Esophagus squamous epithelium (tissue), 4 donors: ENCODE measurements at regions not wholly inside any gene's neighbourhood (a gene's known extent, or its start where the extent isn't known, plus 50 kb on each side); places are given as distances from the start of the nearest gene placed in this dataset.

Experiments used
- CTCF ChIP-seq, 6 experiments: fragments of 450-650 bp in 4 of 6; fragments of 200-600 bp in 2 of 6; sonication (generic) in 2 of 6; IDR thresholded peaks; one replicate each; pipeline ENCODE4 v1.5.1; 2016 to 2019; ENCODE audit warnings: antibody characterized with exemption in 6 of 6, mild to moderate bottlenecking in 4 of 6, moderate library complexity in 4 of 6
- POLR2A ChIP-seq, 4 donors: fragments of 450-650 bp; IDR thresholded peaks; one replicate each; pipeline ENCODE4 v1.6.1; 2017; ENCODE audit warnings: antibody characterized with exemption in 4 of 4, mild to moderate bottlenecking in 4 of 4, moderate library complexity in 3 of 4

- no peak for TF ChIP-seq CTCF (IDR thresholded peaks at IDR 0.05)
- no peak for TF ChIP-seq POLR2A (IDR thresholded peaks at IDR 0.05)
Observed at GRCh38 chr10:78371136-78371535, 337.5 kb downstream of the RPS24 start.
